HG03280 (cell line): ENCODE measurements at regions not wholly inside any gene's neighbourhood (a gene's known extent, or its start where the extent isn't known, plus 50 kb on each side); places are given as distances from the start of the nearest gene placed in this dataset.

Experiments used
- ATAC-seq: cut with Tn5 transposase; IDR thresholded peaks from one replicate; pipeline ENCODE4 v1.9.1; 2021; ENCODE audit warnings: mild to moderate bottlenecking, moderate library complexity; ENCODE audit not compliant: unreplicated experiment

GRCh38 chr6:21984561-21984960 lies 312.3 kb downstream of the PRL start:
- no peak for ATAC-seq

GRCh38 chr6:21985904-21986303 lies 310.9 kb downstream of the PRL start:
- ATAC-seq = no peak

- ATAC-seq = no peak
Measured at GRCh38 chr6:21986703-21987102, 310.1 kb downstream of the PRL start.

GRCh38 chr6:21987501-21987957 lies 309.3 kb downstream of the PRL start:
- peak; percentile 74 for ATAC-seq

- ATAC-seq = no peak
Measured at GRCh38 chr6:21990577-21990976, 306.3 kb downstream of the PRL start.

GRCh38 chr6:21992178-21992967 lies 304.5 kb downstream of the PRL start:
- no peak for ATAC-seq

GRCh38 chr6:21993841-21994240 lies 303.0 kb downstream of the PRL start:
- no peak for ATAC-seq

- no peak for ATAC-seq
Measured at GRCh38 chr6:21994821-21995220, 302.0 kb downstream of the PRL start.

- ATAC-seq = no peak
Measured at GRCh38 chr6:21995318-21995717, 301.5 kb downstream of the PRL start.

GRCh38 chr6:21996425-21997118 lies 300.3 kb downstream of the PRL start:
- ATAC-seq = no peak

- ATAC-seq = no peak
Measured at GRCh38 chr6:21997119-21998037, 299.5 kb downstream of the PRL start.

- ATAC-seq = no peak
Measured at GRCh38 chr6:21998582-21998981, 298.3 kb downstream of the PRL start.

GRCh38 chr6:21999012-21999528 lies 297.8 kb downstream of the PRL start:
- no peak for ATAC-seq

- ATAC-seq = no peak
Measured at GRCh38 chr6:21999741-22000140, 297.1 kb downstream of the PRL start.

GRCh38 chr6:22001396-22002027 lies 295.3 kb downstream of the PRL start:
- no peak for ATAC-seq

- ATAC-seq = no peak
Measured at GRCh38 chr6:22003287-22003686, 293.5 kb downstream of the PRL start.

- ATAC-seq = no peak
Measured at GRCh38 chr6:22006795-22007194, 290.0 kb downstream of the PRL start.

GRCh38 chr6:22007469-22007868 lies 289.4 kb downstream of the PRL start:
- no peak for ATAC-seq

GRCh38 chr6:22008248-22008836 lies 288.5 kb downstream of the PRL start:
- ATAC-seq = no peak

- no peak for ATAC-seq
Measured at GRCh38 chr6:22010102-22010501, 286.7 kb downstream of the PRL start.
